CD4-positive, alpha-beta T cell treated with Interleukin-17A for 1 hour (primary cell): ENCODE measurements at regions not wholly inside any gene's neighbourhood (a gene's known extent, or its start where the extent isn't known, plus 50 kb on each side); places are given as distances from the start of the nearest gene placed in this dataset.

ENCODE experiments used
- DNase-seq: peaks from one replicate; pipeline ENCODE4 v3.0.0-alpha.2; 2020

- no peak for DNase-seq
Observed at GRCh38 chr21:38997051-38997842, 186.0 kb downstream of the PSMG1 start.

DNA sequence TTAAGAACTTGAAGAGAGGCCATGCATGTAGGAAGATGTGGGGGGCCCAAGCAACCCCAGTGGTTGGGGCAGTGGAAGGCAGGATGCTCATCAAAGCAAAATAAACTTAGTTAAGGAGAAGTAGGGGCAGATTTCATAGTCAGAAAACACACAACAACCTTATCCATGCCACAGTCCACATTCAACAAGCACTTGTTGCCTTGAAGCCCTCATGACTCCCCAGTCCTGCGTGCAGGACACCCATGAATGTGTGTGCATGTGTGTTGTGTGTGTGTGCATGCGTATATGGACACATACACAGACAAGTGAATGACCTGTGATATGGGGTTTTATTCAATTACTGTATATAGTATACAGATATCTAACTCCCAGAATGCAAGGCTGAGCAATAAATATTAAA is 186.9 kb downstream of the PSMG1 start:
- no peak for DNase-seq

DNA sequence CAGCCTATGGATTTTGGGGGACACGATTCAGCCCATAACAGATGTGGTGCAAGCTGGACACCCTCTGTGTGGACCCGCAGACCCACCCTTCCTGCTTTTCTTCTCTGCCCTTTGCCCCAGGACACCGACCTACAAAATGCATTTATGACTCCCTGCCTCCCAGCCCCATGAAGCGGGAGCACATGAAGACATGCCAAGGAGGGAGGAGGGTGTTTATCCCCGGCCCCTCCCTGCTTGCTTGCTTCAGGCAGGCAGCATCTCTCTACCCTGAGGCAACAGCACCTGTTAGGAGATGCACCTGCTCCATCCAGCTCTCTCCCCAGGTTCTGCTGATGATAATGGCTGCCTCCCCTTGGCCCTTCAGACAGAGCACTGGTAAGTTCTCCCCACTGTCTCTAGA is 187.5 kb downstream of the PSMG1 start:
- no peak for DNase-seq

GRCh38 chr21:38995071-38995669 is 188.1 kb downstream of the PSMG1 start:
- DNase-seq: no peak

DNA sequence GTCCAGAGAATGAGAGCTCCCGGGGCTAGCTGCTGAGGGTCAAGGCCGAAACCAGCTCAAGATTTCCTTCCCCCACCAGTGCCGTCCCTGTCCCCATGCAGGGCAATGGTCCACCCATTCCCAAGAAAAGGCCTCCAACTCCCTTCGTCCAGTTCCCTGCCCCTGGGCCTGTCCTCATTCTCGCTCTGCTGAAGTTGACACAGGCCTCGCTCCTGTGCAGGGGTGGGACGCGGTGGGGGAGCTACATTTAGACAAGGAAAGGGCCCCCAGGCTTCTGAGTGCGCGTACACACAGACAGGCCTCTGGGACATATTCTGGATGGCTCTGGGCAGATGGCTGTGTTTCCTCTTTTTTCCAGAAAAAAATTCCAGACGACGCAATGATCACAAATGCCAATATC is 188.3 kb downstream of the ETS2 start:
- no peak for DNase-seq

- no peak for DNase-seq
Observed at GRCh38 chr21:38993561-38993960, 187.8 kb downstream of the ETS2 start.

DNA sequence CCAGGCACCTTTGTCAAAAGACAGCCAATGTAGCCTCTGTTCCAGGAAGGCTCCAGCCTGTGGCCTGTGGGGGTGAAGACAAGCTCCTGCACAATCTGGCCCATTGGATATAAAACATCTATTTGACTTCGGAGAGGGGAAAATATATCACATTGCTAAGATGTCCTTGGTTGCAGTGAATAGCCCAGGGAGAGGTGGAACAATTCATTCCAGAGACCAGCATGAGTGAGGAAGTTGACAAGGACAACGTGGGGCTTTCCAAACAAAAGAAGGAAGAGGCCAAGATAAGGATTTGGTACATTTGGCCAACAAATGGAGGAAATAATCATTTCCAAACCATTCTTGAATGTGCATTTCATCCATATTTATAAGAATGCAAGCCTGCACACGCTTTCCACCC is 187.0 kb downstream of the ETS2 start:
- DNase-seq: no peak

- DNase-seq: no peak
Observed at GRCh38 chr21:38990424-38990794, 184.7 kb downstream of the ETS2 start.

DNA sequence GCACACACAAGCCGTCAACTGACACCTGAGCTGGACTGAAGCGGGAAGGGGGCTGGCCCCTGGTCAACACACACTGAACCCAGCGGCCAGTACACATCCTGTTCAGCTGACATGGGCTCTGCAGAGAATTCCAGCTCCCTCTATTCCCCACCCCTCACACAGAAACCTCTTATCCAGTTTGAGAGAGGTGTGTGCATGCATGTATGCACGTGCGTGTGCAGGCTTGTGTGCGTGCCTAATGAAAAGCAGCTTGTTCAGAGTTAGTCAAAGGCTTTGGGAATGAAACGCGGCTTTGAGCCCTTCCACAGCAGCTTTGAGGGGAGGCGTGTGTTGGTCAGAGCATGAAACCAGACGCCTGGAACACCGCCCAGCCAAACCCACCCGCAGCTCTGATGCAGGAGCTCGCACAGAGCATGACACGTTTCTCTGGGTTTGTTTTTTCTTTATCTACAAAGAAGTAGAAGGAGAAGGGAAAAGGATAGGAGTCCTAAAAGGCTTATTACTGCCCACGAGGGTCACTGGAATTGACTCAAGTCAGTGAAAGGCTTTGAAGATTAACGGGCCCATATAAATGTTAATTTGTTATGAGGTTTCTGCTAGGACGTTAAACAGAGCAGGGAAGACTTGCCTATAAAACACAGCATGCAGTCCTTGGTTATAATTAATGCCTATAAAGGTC is 184.2 kb downstream of the ETS2 start:
- DNase-seq: no peak

DNA sequence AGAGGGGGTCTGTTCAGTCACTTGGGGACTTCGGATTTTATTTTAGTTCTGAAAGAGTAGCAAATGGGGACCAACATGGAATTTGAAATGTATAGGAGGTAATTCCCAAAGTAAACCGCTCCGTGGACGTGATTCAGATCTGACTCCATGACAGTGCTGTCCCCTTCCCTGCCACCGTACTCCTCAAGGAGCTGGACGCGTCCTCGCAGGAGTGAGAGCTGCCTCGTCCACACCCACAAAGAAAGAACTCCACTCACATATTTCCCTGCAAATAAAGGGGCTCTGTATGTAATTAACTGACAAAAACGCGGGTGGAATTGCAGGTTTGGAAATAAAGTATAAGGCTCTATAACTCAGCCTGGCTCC is 183.6 kb downstream of the ETS2 start:
- no peak for DNase-seq

DNA sequence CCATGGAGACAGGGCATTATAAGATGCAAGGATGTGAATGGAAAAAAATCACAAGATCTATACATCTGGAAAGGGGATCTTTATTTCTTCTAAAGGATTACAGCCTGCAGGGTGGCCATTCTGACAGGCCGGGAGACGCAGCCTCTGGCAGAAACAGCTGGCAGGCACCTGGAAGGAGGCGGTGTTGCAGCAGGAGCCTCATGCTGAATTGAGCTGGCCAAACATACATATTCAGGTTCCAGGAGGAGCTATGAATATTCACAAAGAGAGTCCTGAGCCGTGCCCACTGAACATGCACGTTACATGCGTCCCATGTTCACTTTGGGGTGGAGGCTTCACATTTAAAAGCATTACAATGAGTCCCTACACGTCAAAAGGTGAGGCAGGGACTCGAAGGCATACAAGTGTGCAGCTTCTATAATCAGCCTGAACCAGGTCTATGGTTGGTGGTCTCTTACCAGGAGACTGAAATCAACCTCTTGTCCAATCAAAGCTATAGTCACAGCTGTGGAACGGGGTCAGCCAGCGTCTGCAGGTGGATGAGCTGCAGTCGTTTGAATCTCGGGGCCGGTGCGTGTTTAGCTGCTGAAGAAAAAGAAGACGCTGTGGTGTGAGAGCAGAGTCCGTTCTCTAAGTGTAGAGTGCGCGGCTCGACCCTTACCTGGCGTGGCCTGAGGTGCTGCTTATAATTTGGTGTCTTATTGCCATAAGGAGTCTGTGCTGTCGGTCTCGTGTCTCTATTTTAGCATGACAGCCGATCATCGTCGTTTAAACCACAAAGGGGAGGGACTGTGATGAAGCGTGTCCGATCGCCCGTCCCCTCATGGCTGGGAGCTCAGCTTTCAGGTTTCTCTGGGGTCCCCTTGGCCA is 183.0 kb downstream of the ETS2 start:
- DNase-seq: no peak

- DNase-seq: no peak
Observed at GRCh38 chr21:38987633-38988508, 182.1 kb downstream of the ETS2 start.

GRCh38 chr21:38986806-38987632 is 181.3 kb downstream of the ETS2 start:
- DNase-seq: no peak

- DNase-seq: no peak
Observed at GRCh38 chr21:38986406-38986805, 180.7 kb downstream of the ETS2 start.

- DNase-seq: peak; percentile 13
Observed at GRCh38 chr21:38985568-38986378, 180.0 kb downstream of the ETS2 start.

DNA sequence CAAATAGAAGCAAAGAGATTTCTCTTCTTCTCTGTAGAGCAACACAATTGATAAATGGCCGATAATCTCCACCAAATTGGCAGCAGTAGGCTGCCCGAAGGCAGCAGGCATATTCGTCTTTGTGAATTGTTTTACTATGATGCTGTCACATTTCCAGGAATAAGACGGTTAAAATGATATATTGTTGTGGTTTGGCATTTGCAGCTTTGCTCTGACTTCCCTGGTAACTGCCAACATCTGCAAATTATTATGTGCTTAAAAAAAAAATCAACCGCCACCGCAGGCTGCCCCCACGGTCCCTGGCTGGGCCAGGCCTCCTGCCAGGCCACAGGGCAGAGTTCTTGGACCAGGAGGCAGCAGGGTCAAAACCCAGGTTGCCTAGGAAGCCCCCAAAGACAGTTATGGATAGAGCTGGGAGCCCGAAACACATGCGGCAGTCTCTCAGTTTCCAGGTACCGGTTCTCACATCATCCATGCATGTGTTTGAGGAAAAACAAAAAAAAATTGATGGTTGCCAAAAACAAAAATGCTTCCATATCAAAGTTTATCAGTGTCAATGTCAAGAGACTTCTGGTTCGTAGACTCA is 179.3 kb downstream of the ETS2 start:
- DNase-seq: no peak

GRCh38 chr21:38984568-38984967 is 178.8 kb downstream of the ETS2 start:
- no peak for DNase-seq

DNA sequence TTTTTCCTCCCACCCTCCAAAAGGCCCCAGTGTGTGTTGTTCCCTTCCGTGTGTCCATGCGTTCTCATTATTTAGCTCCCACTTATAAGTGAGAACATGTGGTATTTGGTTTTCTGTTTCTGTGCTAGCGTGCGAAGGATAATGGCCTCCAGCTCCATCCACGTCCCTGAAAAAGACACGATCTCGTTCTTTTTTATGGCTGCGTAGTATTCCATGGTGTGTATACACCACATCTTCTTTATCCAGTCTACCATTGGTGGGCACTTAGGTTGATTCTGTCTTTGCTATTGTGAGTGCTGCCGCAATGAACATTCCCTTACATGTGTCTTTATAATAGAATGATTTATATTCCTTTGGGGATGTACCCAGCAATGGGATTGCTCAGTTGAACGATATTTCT is 177.8 kb downstream of the ETS2 start:
- DNase-seq: no peak

DNA sequence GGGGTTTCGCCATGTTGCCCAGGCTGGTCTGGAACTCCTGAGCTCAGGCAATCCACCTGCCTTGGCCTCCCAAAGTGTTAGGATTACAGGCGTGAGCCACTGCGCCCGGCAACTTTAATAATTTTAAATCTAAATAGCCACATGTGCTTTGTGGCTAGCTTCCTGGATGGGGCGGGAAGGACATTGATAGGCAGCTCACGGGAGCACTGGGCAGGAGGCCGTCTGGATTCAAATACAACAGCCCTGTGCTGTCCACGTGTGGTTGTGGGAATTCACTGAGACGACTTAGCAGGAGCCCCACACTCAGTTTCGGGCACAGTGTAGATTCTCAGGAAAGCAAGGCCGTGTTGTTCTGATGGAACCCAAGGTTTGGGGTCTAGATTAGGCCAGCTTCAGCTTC is 177.1 kb downstream of the ETS2 start:
- no peak for DNase-seq

DNA sequence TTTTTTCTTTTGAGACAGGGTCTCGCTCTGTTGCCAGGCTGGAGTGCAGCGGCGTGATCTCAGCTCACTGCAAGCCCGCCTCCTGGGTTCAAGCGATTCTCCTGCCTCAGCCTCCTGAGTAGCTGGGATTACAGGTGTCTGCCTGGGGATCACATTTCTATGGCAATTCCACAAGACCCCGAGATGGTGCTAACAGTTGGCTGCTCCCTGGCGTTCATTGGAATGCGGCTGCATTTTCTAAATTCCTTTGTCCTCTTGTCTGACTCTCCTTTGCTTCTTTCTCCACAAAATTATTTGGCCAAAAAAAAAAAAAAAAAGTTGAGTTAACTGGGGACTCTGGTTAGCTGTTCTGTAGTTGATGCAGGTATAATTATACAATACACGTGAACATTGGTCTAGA is 176.4 kb downstream of the ETS2 start:
- no peak for DNase-seq
